ENCODE measurements at regions not wholly inside any gene's neighbourhood (a gene's known extent, or its start where the extent isn't known, plus 50 kb on each side); places are given as distances from the start of the nearest gene placed in this dataset.
"Not testable (repeated sequence)": the region's sequence is repeated elsewhere in the genome, so short reads cannot be mapped to it uniquely, and the experiment has no call there.

- DNase-seq (ENCODE audit: low read depth in 2 of 2): no peak
These were observed 284.7 kb downstream of the DAD1 start for GRCh38 chr14:22304326-22304725.

GRCh38 chr14:22303589-22304195 lies 285.3 kb downstream of the DAD1 start:
- DNase-seq (ENCODE audit: low read depth in 2 of 2): no peak

GRCh38 chr14:22300646-22301045 lies 288.4 kb downstream of the DAD1 start:
- no peak for DNase-seq (ENCODE audit: low read depth in 2 of 2)

- DNase-seq (ENCODE audit: low read depth in 2 of 2): no peak
These were observed 291.6 kb downstream of the DAD1 start for GRCh38 chr14:22297376-22297775.

DNA sequence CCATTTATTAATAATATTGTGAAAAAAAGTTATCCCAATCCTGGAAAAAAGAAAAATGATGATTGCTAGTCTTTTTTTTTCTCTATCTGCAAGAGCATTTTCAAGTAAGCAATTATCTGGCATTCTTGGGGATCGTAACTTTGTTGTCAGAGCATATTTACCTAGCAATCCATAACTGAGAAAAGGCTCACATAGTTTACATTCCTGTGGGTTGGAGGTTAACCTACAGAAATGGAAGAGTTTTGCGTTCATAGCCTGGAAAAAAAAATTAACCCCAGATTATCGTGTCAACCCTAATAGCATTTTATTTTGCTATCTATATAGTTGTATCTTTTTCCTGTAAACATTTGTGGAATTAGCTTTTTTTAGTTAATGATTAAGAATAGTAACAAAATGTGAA lies 292.3 kb downstream of the DAD1 start:
- no peak for DNase-seq (ENCODE audit: low read depth in 2 of 2)

DNA sequence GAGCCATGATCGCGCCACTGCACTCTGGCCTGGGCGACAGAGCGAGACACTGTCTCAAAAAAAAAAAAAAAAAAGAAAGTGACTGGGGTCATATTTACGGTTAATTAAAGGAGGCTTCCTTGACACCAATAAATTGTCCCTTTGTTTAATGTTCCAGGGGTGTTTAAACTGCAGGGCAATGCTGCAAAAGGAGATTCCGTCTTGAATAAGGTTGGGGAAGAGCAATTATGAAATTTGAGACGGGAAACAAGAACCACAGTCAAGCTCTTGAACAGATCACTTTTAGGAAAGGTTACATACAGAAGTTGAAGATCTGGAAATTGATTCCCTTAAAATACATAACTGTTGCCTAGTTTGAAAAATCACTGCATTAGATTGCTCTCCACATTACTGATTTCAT lies 292.9 kb downstream of the DAD1 start:
- DNase-seq (ENCODE audit: low read depth in 2 of 2): no peak

DNA sequence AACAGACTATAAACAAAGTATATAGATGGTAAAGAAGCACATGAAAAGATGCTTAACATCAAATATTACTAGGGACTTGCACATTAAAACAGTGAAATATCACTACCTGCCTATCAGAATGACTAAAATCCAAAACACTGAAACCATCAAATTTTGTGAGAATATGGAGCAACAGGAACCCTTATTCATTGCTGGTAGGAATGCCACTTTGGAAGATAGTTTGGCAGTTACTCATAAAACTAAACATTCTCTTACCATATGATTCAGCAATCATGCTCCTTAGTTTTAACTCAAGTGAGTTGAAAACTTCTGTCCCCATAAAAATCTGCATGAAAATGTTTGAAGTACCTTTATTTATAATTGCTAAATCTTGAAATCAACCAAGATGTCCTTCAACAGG lies 297.6 kb downstream of the DAD1 start:
- no peak for DNase-seq (ENCODE audit: low read depth in 2 of 2)

DNA sequence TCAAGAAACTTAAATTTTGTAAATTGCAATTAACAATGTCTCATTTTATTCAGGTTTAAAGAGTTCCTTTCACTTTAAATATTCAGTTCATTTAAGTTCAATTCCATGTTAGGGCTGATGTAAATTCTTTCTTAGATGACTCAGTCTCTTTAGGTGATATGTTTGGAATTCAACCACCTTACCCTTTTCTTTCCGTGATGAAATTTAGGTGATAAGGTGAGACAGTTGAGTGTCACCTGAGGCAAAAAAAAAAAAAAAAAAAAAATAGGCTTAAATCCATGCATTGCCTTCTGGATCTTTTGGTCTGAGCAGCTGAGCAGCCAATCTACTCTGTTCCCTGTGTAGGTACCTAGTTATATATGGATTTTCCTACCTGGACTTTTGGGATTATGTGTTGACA lies 299.5 kb downstream of the DAD1 start:
- no peak for DNase-seq (ENCODE audit: low read depth in 2 of 2)

DNA sequence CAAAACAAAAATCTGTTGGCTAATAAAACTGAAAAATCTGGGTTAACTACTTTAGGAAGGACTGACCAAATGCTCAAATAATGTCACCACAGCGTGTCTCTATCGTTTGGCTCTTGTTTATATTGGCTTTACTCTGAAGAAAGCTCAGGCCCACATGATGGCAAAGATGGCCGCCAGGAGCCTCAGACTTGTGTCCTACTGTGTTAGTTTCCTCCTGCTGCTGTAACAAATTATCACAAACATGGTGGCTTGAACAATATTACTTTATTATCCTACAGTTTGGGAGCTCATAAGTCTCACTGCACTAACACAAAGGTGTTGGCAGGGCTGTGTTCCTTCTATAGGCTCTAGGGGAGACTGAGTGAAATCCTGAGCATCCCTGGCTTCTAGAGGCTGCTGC lies 303.0 kb downstream of the DAD1 start:
- DNase-seq (ENCODE audit: low read depth in 2 of 2): no peak

DNA sequence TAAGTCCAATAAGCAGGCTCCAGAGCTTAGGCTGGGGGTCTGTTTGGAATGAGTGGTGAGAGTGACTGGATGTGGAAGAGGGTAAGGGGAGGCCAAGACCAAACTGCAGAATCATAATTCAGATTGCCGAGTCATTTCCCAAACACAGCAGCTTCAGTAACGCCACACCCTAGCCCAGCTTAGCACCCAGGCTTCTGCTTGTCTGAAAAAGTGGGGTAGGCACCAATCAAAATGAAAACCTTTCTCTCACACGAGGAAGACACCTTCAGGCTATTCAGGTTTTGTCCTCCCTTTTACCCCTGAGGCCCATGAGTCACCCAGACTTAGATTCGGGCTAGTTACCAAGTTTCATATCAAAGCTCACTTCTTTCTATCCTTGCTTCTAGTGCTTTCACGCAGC lies 306.1 kb downstream of the DAD1 start:
- no peak for DNase-seq (ENCODE audit: low read depth in 2 of 2)

DNA sequence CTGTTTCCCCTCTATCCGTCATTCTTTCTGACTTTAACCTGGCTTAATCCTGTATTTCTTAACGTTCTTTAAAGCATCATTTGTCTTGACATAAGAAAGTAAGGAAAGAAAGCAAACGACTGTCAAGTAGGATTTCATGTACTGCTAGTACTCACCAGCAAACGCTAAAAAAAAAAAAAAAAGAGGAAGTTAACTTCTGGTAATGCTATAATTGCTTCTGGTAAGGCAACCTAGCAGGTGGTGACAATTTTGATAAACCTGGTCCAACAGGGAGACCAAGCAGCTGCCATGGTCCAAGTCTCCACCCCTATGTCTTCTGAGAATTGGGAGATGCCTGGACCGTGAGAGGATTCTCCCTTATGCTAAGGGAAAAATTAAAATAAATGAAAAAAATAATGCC lies 306.6 kb downstream of the DAD1 start:
- no peak for DNase-seq (ENCODE audit: low read depth in 2 of 2)

DNA sequence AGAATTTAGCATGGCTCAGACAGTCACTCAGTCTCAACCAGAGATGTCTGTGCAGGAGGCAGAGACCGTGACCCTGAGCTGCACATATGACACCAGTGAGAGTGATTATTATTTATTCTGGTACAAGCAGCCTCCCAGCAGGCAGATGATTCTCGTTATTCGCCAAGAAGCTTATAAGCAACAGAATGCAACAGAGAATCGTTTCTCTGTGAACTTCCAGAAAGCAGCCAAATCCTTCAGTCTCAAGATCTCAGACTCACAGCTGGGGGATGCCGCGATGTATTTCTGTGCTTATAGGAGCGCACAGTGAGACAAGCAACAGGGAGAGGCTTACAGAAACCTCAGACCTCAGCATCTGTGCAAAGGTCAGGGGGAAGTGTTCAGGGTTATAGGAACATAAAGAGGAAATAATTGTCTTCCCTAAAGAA lies 307.6 kb downstream of the DAD1 start:
- not testable (repeated sequence) for DNase-seq (ENCODE audit: low read depth in 2 of 2)

DNA sequence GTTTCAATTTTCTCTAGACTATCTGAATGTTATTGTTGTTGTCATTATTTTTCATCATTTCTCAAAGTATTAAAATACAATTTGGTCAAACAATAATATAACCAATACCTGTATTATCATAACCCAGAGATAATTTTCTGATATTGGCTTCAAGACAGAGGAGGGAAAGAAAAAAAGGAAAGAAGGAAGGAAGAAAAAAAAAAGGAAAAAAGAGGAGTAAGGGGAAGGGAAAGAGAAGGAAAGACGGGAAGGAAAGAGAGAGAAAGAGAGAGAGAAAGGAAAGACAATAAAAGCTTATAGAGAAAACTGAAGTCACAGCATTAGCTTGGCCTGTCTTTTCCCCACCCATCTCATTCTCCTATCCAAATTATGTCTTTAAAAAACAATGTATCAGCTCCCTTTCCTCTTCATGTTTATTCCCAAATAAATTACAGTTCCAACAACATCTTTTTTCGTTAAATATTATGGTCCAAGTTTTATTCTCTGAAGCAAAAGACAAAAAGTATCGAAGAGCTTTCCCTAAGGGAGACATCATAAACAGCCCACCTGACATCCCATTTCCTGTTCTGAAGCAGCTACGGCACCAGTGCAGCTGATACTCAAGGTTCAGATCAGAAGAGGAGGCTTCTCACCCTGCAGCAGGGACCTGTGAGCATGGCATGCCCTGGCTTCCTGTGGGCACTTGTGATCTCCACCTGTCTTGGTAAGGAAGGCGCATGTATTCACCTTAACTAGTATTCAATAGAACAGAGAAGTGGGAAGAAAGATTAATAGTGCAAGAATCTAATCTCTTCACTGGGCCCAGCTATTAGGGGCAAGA lies 308.3 kb downstream of the DAD1 start:
- no peak for DNase-seq (ENCODE audit: low read depth in 2 of 2)

GRCh38 chr14:22276913-22277816 lies 311.9 kb downstream of the DAD1 start:
- no peak for DNase-seq (ENCODE audit: low read depth in 2 of 2)

DNA sequence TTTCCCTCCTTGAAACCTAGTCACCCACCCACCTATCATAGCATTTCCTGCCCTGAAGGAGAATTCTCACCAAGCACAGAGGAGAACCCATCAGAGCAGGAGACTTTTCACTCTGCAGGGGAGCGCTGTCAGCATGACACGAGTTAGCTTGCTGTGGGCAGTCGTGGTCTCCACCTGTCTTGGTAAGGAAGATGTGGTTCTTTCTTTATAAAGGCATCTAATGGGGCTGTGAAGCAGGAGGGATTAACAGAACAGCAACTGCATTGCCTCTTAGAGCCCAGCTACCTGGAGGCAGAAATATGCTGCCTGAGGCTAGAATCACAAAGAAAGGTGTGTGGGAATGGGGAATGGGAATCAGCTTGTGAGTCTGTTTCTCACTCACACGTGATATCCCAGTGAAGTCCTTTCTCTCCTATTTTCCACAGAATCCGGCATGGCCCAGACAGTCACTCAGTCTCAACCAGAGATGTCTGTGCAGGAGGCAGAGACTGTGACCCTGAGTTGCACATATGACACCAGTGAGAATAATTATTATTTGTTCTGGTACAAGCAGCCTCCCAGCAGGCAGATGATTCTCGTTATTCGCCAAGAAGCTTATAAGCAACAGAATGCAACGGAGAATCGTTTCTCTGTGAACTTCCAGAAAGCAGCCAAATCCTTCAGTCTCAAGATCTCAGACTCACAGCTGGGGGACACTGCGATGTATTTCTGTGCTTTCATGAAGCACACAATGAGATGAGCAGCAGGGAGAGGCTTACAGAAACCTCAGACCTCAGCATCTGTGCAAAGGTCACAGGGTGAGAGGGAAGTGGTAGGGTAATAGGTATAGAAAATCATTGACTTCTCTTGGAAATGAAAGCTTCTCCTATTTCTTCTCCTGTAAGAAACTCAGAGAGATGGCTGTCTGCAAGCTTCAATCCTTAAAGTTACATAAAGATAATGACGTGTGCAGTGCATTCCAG lies 316.9 kb downstream of the DAD1 start:
- DNase-seq (ENCODE audit: low read depth in 2 of 2): no peak

- DNase-seq (ENCODE audit: low read depth in 2 of 2): no peak
These were observed 320.1 kb downstream of the DAD1 start for GRCh38 chr14:22268875-22269274.

GRCh38 chr14:22266683-22267082 lies 322.3 kb downstream of the DAD1 start:
- DNase-seq (ENCODE audit: low read depth in 2 of 2): no peak

DNA sequence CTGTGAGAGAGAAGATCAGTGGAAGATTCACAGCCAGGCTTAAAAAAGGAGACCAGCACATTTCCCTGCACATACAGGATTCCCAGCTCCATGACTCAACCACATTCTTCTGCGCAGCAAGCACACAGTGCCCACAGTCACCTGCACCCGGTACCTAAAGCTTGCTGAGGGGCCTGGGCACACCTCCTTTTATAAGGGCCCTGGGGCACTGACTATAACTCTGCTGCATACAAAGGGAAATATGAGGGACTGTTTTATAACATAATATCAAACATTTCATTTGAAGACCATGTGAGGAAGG lies 322.9 kb downstream of the DAD1 start:
- DNase-seq (ENCODE audit: low read depth in 2 of 2): no peak

DNA sequence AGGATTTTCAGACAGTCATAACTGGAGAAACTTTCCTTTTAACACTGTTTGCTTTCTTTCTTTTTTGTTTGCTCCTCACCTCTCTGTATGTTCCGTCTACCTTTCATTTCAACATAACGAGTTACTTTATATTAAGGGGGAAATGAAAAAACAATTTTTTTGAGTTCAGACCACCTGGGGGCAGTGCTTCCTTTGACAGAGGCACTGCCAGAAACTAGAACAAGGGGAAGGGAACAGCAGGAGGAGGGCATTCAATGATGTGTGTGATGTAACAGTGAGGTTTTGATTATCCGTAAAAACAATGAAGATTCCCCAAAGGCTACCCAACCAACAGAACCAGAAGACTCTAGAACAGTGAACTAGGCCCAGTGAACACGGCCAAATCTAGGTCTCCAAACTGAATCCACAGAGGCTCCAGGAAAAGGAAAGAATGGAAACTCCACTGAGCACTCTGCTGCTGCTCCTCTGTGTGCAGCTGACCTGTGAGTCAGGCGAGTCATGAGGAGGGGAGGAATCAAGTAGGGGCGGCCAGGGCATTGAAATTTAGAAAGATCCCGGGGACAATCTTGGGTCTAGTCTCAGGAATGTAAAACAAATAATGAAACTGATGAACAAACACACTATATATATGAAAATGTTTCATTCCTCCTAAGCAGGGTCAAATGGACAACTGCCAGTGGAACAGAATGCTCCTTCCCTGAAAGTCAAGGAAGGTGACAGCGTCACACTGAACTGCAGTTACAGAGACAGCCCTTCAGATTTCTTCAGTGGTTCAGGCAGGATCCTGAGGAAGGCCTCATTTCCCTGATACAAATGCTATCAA lies 323.5 kb downstream of the DAD1 start:
- no peak for DNase-seq (ENCODE audit: low read depth in 2 of 2)

DNA sequence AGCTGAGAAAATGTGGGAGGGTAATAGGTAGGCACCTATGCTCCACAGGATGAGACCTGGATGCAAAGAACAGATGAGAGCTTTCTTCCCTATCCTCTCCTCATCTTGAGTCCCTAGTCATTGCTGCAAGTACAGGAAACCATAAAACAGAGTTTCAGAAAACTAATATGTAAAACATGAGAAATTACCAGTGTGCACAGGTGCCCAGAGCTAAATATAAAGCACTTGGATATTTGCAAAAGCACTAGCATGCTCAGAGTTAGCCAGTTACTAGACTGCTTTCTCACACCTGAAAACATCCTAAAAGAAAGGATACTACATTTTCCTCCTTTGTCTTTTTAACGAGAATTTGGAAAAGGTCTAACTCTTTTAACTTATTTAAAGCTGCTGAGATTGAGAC lies 324.3 kb downstream of the DAD1 start:
- no peak for DNase-seq (ENCODE audit: low read depth in 2 of 2)

- no peak for DNase-seq (ENCODE audit: low read depth in 2 of 2)
These were observed 325.1 kb downstream of the DAD1 start for GRCh38 chr14:22263961-22264360.

Data from stimulated activated CD8-positive, alpha-beta memory T cell treated with anti-CD3 and anti-CD28 coated beads, Interleukin-15, amount 100 ng/mL, for 4 hours (primary cell).